B cell (primary cell): ENCODE measurements at regions not wholly inside any gene's neighbourhood (a gene's known extent, or its start where the extent isn't known, plus 50 kb on each side); places are given as distances from the start of the nearest gene placed in this dataset.

Experiments used
- ATAC-seq: fragments of 200-7000 bp; cut with Tn5 transposase; one replicate; pipeline ENCODE4 v1.10.0; 2021; ENCODE audit warnings: low read depth, mild to moderate bottlenecking, moderate number of reproducible peaks, moderate library complexity
- CTCF ChIA-PET: fragments of 350-600 bp; sonication (Branson Sonifier 250); formaldehyde crosslinking; loops from one replicate; lab custom pipeline; 2021; ENCODE audit warnings: antibody characterized with exemption, inconsistent platforms; lab: Charles Lee
- POLR2A ChIA-PET: fragments of 350-600 bp; sonication (Branson Sonifier 250); formaldehyde crosslinking; loops from one replicate; lab custom pipeline; 2021; ENCODE audit warnings: antibody characterized with exemption; lab: Charles Lee
- DNase-seq: peaks from one replicate; pipeline ENCODE4 v3.0.0; 2013
- H2AFZ ChIP-seq: 2 replicates; pipeline ENCODE4 v1.6.1; 2012; ENCODE audit warnings: mild to moderate bottlenecking, low read depth, low read length; ENCODE audit not compliant: insufficient read depth, poor library complexity, severe bottlenecking
- H3K27ac ChIP-seq, 2 donors: 1 replicate in 1 of 2; 2 replicates in 1 of 2; pipeline ENCODE4 v1.5.1; 2012 to 2013; ENCODE audit warnings: low read length in 2 of 2, mild to moderate bottlenecking in 2 of 2, moderate library complexity in 1 of 2
- H3K27me3 ChIP-seq, 4 experiments: fragments of 200-600 bp in 1 of 4; sonication (generic) in 1 of 4; replicated peaks in 1 of 4; 1 replicate in 2 of 4; 2 replicates in 2 of 4; pipeline versions ENCODE4 v1.6.1 to v1.7.0; 2013 to 2016; ENCODE audit warnings: low read length in 3 of 4, mild to moderate bottlenecking in 2 of 4, mixed read lengths in 1 of 4, moderate library complexity in 1 of 4; ENCODE audit not compliant: insufficient read depth in 4 of 4, control insufficient read depth in 3 of 4; ENCODE audit errors: control extremely low read depth in 1 of 4
- H3K36me3 ChIP-seq, 2 experiments: replicated peaks in 1 of 2; 1 replicate in 1 of 2; 2 replicates in 1 of 2; pipeline versions ENCODE4 v1.6.1 to v1.7.1; 2013; ENCODE audit warnings: low read length in 1 of 2; ENCODE audit not compliant: insufficient read depth in 2 of 2, control insufficient read depth in 1 of 2; ENCODE audit errors: control extremely low read depth in 1 of 2, extremely low read depth in 1 of 2
- H3K4me1 ChIP-seq, 2 donors: fragments of 200-600 bp in 1 of 2; sonication (generic) in 1 of 2; 1 replicate in 1 of 2; 2 replicates in 1 of 2; pipeline versions ENCODE4 v1.5.1 to v1.6.1; 2013 to 2017; ENCODE audit warnings: low read length in 2 of 2; ENCODE audit not compliant: control insufficient read depth in 2 of 2, insufficient read depth in 2 of 2
- H3K4me2 ChIP-seq: replicated peaks from 2 replicates; pipeline ENCODE3; 2012; ENCODE audit warnings: mild to moderate bottlenecking, low read depth, low read length; ENCODE audit not compliant: poor library complexity, severe bottlenecking
- H3K4me3 ChIP-seq, 5 experiments: fragments of 200-600 bp in 1 of 5; sonication (generic) in 1 of 5; 1 replicate in 3 of 5; 2 replicates in 2 of 5; pipeline versions ENCODE4 v1.5.1 to v1.7.0; 2011 to 2016; ENCODE audit warnings: low read length in 4 of 5, mild to moderate bottlenecking in 4 of 5, low read depth in 2 of 5, control low read depth in 1 of 5, moderate library complexity in 1 of 5; ENCODE audit not compliant: insufficient read depth in 1 of 5; ENCODE audit errors: control extremely low read depth in 1 of 5, extremely low read depth in 1 of 5
- H3K79me2 ChIP-seq: fragments of 200-600 bp; sonication (generic); one replicate; pipeline ENCODE4 v1.6.0; 2016; ENCODE audit warnings: low read length; ENCODE audit not compliant: control insufficient read depth, insufficient read depth
- H3K9ac ChIP-seq: fragments of 200-600 bp; sonication (generic); 2 replicates; pipeline ENCODE4 v1.6.1; 2017; ENCODE audit warnings: mild to moderate bottlenecking, low read length, moderate library complexity
- H3K9me3 ChIP-seq, 3 donors: one replicate each; pipeline versions ENCODE4 v1.6.1 to v1.7.1; 2013; ENCODE audit warnings: low read length in 2 of 3; ENCODE audit not compliant: control insufficient read depth in 2 of 3, insufficient read depth in 1 of 3; ENCODE audit errors: control extremely low read depth in 1 of 3
- H4K20me1 ChIP-seq: 2 replicates; pipeline ENCODE4 v1.6.0; 2012; ENCODE audit warnings: mild to moderate bottlenecking, low read length; ENCODE audit not compliant: insufficient read depth, control insufficient read depth, poor library complexity, severe bottlenecking
- H3K27ac Mint-ChIP-seq: one replicate; pipeline ENCODE4 v1.8.0; 2021; ENCODE audit warnings: mixed read lengths
- H3K27me3 Mint-ChIP-seq: one replicate; pipeline ENCODE4 v1.8.0; 2021; ENCODE audit warnings: mixed read lengths
- H3K4me1 Mint-ChIP-seq: one replicate; pipeline ENCODE4 v1.8.0; 2021; ENCODE audit warnings: mixed read lengths
- H3K4me3 Mint-ChIP-seq: one replicate; pipeline ENCODE4 v1.8.0; 2021; ENCODE audit warnings: mixed read lengths
- H3K9me3 Mint-ChIP-seq: one replicate; pipeline ENCODE4 v1.8.0; 2022; ENCODE audit warnings: mixed read lengths; ENCODE audit not compliant: insufficient read depth
- CTCF ChIP-seq: fragments of 200-600 bp; IDR thresholded peaks from one replicate; pipeline ENCODE4 v1.8.0; 2022; ENCODE audit warnings: antibody characterized with exemption, mild to moderate bottlenecking
- EZH2 ChIP-seq: IDR thresholded peaks from 2 replicates; pipeline ENCODE4 v1.6.1; 2012; ENCODE audit warnings: borderline replicate concordance, low read depth, mild to moderate bottlenecking, moderate library complexity, low read length; ENCODE audit not compliant: insufficient read depth, poor library complexity, severe bottlenecking
- WGBS: methylation state at CpG from one replicate; pipeline ENCODE4 v1.1.5; 2013; ENCODE audit warnings: missing lambda C conversion rate; ENCODE audit not compliant: insufficient coverage; 5-methylcytosine and 5-hydroxymethylcytosine counted together
- intact Hi-C: fragments of 100-400 bp; cut with micrococcal nuclease; formaldehyde crosslinking; loops from one replicate; pipeline ENCODE4 v1.10.0; 2022

- WGBS, result no CpG with 5 or more reads among the region's 1 CpG
- ATAC-seq, result no peak
Observed at GRCh38 chr1:56084246-56084645, 495.1 kb downstream of the PLPP3 start.

GRCh38 chr1:56081736-56082135 lies 497.6 kb downstream of the PLPP3 start:
- H3K4me1 Mint-ChIP-seq, result no peaks in the 10 kb centered on the region
- Histone ChIP-seq H4K20me1 (no peaks in the 10 kb centered on the region), H2AFZ (no peak overlapping the region), H3K27me3 (no peaks in the 10 kb centered on the region), H3K27ac (no peak overlapping the region), H3K36me3 (no peaks in the 10 kb centered on the region), H3K79me2 (no peaks in the 10 kb centered on the region), H3K4me2 (no peak overlapping the region), H3K9me3 (no peaks in the 10 kb centered on the region), H3K4me1 (no peaks in the 10 kb centered on the region), H3K4me3 (no peak overlapping the region), H3K9ac (no peak overlapping the region)
- H3K9me3 Mint-ChIP-seq, result no peaks in the 10 kb centered on the region
- ChIA-PET POLR2A (no interaction called here), CTCF (no interaction called here)
- H3K27me3 Mint-ChIP-seq, result peaks cover 14% of the 10 kb centered on the region
- ATAC-seq (no peak), DNase-seq (no peak)
- TF ChIP-seq CTCF (no peak), EZH2 (no peak)
- no peak overlapping the region for H3K4me3 Mint-ChIP-seq
- intact Hi-C loops, result no loop called here
- no peak overlapping the region for H3K27ac Mint-ChIP-seq
- WGBS, result 86% methylated on average over 1 of the region's 2 CpGs

More at GRCh38 chr1:56084246-56084645, 495.1 kb downstream of the PLPP3 start:
- Histone ChIP-seq H3K4me2 (no peak overlapping the region), H3K36me3 (no peaks in the 10 kb centered on the region), H3K9ac (no peak overlapping the region), H3K27me3 (no peaks in the 10 kb centered on the region), H3K27ac (no peak overlapping the region), H2AFZ (no peak overlapping the region), H3K4me1 (no peaks in the 10 kb centered on the region), H3K4me3 (no peak overlapping the region), H4K20me1 (no peaks in the 10 kb centered on the region), H3K79me2 (no peaks in the 10 kb centered on the region), H3K9me3 (peaks cover 0 to 4% (median 0%) of the 10 kb centered on the region in 3 donors)
- ChIA-PET CTCF (no interaction called here), POLR2A (no interaction called here)
- Mint-ChIP-seq H3K27ac (no peak overlapping the region), H3K4me3 (no peak overlapping the region), H3K4me1 (no peaks in the 10 kb centered on the region), H3K9me3 (no peaks in the 10 kb centered on the region), H3K27me3 (peaks cover 14% of the 10 kb centered on the region)
- intact Hi-C loops, result no loop called here
- no peak for DNase-seq
- no peak for TF ChIP-seq CTCF
- no peak for TF ChIP-seq EZH2
